ENCODE measurements at regions not wholly inside any gene's neighbourhood (a gene's known extent, or its start where the extent isn't known, plus 50 kb on each side); places are given as distances from the start of the nearest gene placed in this dataset.

DNA sequence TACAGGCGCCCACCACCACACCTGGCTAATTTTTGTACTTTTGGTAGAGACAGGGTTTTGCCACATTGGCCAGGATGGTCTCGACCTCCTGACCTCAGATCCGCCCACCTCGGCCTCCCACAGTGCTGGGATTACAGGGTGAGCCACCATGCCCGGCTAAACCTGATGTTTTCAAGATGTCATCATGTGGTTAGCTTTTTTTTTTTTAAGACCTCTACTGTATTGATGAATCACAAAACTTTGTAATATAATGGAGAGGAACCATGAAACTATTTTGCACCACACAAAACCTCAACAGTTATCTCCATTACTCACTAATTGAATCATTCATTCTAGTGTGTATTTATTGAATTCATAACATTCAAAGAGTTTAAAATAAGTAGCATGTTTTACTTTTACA lies 94.7 kb upstream of the NEIL3 start:
- TF ChIP-seq, protein P1, sequence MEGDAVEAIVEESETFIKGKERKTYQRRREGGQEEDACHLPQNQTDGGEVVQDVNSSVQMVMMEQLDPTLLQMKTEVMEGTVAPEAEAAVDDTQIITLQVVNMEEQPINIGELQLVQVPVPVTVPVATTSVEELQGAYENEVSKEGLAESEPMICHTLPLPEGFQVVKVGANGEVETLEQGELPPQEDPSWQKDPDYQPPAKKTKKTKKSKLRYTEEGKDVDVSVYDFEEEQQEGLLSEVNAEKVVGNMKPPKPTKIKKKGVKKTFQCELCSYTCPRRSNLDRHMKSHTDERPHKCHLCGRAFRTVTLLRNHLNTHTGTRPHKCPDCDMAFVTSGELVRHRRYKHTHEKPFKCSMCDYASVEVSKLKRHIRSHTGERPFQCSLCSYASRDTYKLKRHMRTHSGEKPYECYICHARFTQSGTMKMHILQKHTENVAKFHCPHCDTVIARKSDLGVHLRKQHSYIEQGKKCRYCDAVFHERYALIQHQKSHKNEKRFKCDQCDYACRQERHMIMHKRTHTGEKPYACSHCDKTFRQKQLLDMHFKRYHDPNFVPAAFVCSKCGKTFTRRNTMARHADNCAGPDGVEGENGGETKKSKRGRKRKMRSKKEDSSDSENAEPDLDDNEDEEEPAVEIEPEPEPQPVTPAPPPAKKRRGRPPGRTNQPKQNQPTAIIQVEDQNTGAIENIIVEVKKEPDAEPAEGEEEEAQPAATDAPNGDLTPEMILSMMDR (IDR thresholded peaks at IDR 0.05; ENCODE audit: extremely low read depth in 1 of 2, insufficient read depth in 1 of 2, low read depth in 1 of 2, low read length in 2 of 2): no peak
- no peak for TF ChIP-seq POLR2A (IDR thresholded peaks at IDR 0.05; ENCODE audit: low read depth, low read length)
- TF ChIP-seq JUN (IDR thresholded peaks at IDR 0.05; ENCODE audit: borderline replicate concordance, insufficient read depth, insufficient read length, low read depth): no peak
- TF ChIP-seq EZH2 (IDR thresholded peaks at IDR 0.05; ENCODE audit: borderline replicate concordance, low read depth, low read length, severe bottlenecking): no peak
- TF ChIP-seq POLR2AphosphoS5 (IDR thresholded peaks at IDR 0.05; ENCODE audit: insufficient read depth, low read depth, low read length): no peak
- TF ChIP-seq, protein P2, sequence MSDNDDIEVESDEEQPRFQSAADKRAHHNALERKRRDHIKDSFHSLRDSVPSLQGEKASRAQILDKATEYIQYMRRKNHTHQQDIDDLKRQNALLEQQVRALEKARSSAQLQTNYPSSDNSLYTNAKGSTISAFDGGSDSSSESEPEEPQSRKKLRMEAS (IDR thresholded peaks at IDR 0.05; ENCODE audit: insufficient read depth, insufficient read length): no peak
- no peak for TF ChIP-seq MYC (IDR thresholded peaks at IDR 0.05; ENCODE audit: low read depth, low read length)
- TF ChIP-seq GATA2 (IDR thresholded peaks at IDR 0.05; ENCODE audit: insufficient read depth, insufficient read length, low read depth, low read length): no peak
- TF ChIP-seq FOS (IDR thresholded peaks at IDR 0.05; ENCODE audit: borderline replicate concordance, insufficient read depth, low read length): no peak
